Loucy (cell line): ENCODE measurements at regions not wholly inside any gene's neighbourhood (a gene's known extent, or its start where the extent isn't known, plus 50 kb on each side); places are given as distances from the start of the nearest gene placed in this dataset.

Experiments
- H2AFZ ChIP-seq: fragments of 200-600 bp; sonication (generic); 2 replicates; pipeline ENCODE4 v1.6.0; 2016; ENCODE audit warnings: antibody characterized with exemption, mild to moderate bottlenecking, low read length, moderate library complexity
- H3F3A ChIP-seq: fragments of 200-600 bp; 2 replicates; pipeline ENCODE4 v1.6.0; 2016; ENCODE audit warnings: antibody characterized with exemption, low read depth, mild to moderate bottlenecking
- H3K27me3 ChIP-seq: fragments of 200-600 bp; sonication (generic); 2 replicates; pipeline ENCODE4 v1.6.1; 2014; ENCODE audit warnings: low read length, mild to moderate bottlenecking; ENCODE audit not compliant: insufficient read depth, poor library complexity, severe bottlenecking
- H3K36me3 ChIP-seq: fragments of 200-600 bp; sonication (generic); 2 replicates; pipeline ENCODE4 v1.6.1; 2016; ENCODE audit warnings: low read length; ENCODE audit not compliant: insufficient read depth
- H3K4me1 ChIP-seq: fragments of 200-600 bp; sonication (generic); 2 replicates; pipeline ENCODE4 v1.5.1; 2014; ENCODE audit warnings: low read length, mild to moderate bottlenecking; ENCODE audit not compliant: insufficient read depth, poor library complexity, severe bottlenecking
- H3K4me2 ChIP-seq: fragments of 200-600 bp; sonication (generic); 2 replicates; pipeline ENCODE4 v1.6.0; 2014; ENCODE audit warnings: antibody characterized with exemption, low read length, low read depth, mild to moderate bottlenecking; ENCODE audit not compliant: poor library complexity, severe bottlenecking
- H3K4me3 ChIP-seq: fragments of 200-600 bp; sonication (generic); 2 replicates; pipeline ENCODE4 v1.5.1; 2014; ENCODE audit warnings: low read length, mild to moderate bottlenecking, mixed read lengths; ENCODE audit not compliant: poor library complexity, severe bottlenecking
- H3K79me2 ChIP-seq: fragments of 200-600 bp; sonication (generic); 2 replicates; pipeline ENCODE4 v1.6.1; 2014; ENCODE audit warnings: low read length; ENCODE audit not compliant: insufficient read depth
- H3K9ac ChIP-seq: fragments of 200-600 bp; sonication (generic); 2 replicates; pipeline ENCODE4 v1.6.0; 2014; ENCODE audit warnings: mild to moderate bottlenecking, low read depth, low read length, moderate library complexity; ENCODE audit not compliant: poor library complexity, severe bottlenecking
- H3K9me2 ChIP-seq: fragments of 200-600 bp; sonication (generic); replicated peaks from 2 replicates; pipeline ENCODE4 v1.6.1; 2016; ENCODE audit warnings: low read depth, low read length, mixed read lengths
- H3K9me3 ChIP-seq: fragments of 200-600 bp; sonication (generic); 2 replicates; pipeline ENCODE4 v1.6.1; 2014; ENCODE audit warnings: mild to moderate bottlenecking, antibody characterized with exemption, low read length, low read depth; ENCODE audit not compliant: insufficient read depth
- H4K20me1 ChIP-seq: fragments of 200-600 bp; sonication (generic); 2 replicates; pipeline ENCODE4 v1.6.0; 2014; ENCODE audit warnings: antibody characterized with exemption, low read length, mild to moderate bottlenecking; ENCODE audit not compliant: insufficient read depth, poor library complexity, severe bottlenecking
- CTCF ChIP-seq: fragments of 200-600 bp; sonication (generic); conservative IDR thresholded peaks from 2 replicates; pipeline ENCODE4 v1.5.1; 2014; ENCODE audit warnings: mild to moderate bottlenecking, antibody characterized with exemption, low read length
- EZH2phosphoT487 ChIP-seq: fragments of 200-600 bp; IDR thresholded peaks from 2 replicates; pipeline ENCODE4 v1.6.1; 2018; ENCODE audit warnings: antibody characterized with exemption, mild to moderate bottlenecking, moderate library complexity, borderline replicate concordance

- H3K9me2 ChIP-seq: no peaks in the 10 kb centered on the region
- H3K4me2 ChIP-seq: no peak overlapping the region
- H3K79me2 ChIP-seq: no peaks in the 10 kb centered on the region
- H3K27me3 ChIP-seq: no peaks in the 10 kb centered on the region
- H4K20me1 ChIP-seq: no peaks in the 10 kb centered on the region
- no peaks in the 10 kb centered on the region for H3K4me1 ChIP-seq
- no peaks in the 10 kb centered on the region for H3K36me3 ChIP-seq
- H3K4me3 ChIP-seq: no peak overlapping the region
- H3K9ac ChIP-seq: no peak overlapping the region
- H3K9me3 ChIP-seq: no peaks in the 10 kb centered on the region
- H2AFZ ChIP-seq: no peak overlapping the region
- no peak for TF ChIP-seq EZH2phosphoT487
- no peaks in the 10 kb centered on the region for H3F3A ChIP-seq
Observed at GRCh38 chr1:234538062-234538731, 59.2 kb upstream of the TARBP1 start.

GRCh38 chr1:234537236-234537635, 58.3 kb upstream of the TARBP1 start:
- no peak overlapping the region for H3K4me3 ChIP-seq
- TF ChIP-seq CTCF: no peak
- TF ChIP-seq EZH2phosphoT487: no peak
- no peaks in the 10 kb centered on the region for H3F3A ChIP-seq
- H4K20me1 ChIP-seq: no peaks in the 10 kb centered on the region
- H3K27me3 ChIP-seq: no peaks in the 10 kb centered on the region
- H3K9me3 ChIP-seq: no peaks in the 10 kb centered on the region
- H3K9me2 ChIP-seq: no peaks in the 10 kb centered on the region
- H3K79me2 ChIP-seq: no peaks in the 10 kb centered on the region
- no peaks in the 10 kb centered on the region for H3K36me3 ChIP-seq
- no peaks in the 10 kb centered on the region for H3K4me1 ChIP-seq
- no peak overlapping the region for H3K4me2 ChIP-seq
- H3K9ac ChIP-seq: no peak overlapping the region
- H2AFZ ChIP-seq: no peak overlapping the region

GRCh38 chr1:234536741-234537140, 57.8 kb upstream of the TARBP1 start:
- TF ChIP-seq EZH2phosphoT487 (no peak), CTCF (no peak)
- no peak overlapping the region for H3K4me2 ChIP-seq
- H3K9ac ChIP-seq: no peak overlapping the region
- no peaks in the 10 kb centered on the region for H4K20me1 ChIP-seq
- H3K9me3 ChIP-seq: no peaks in the 10 kb centered on the region
- H3K4me3 ChIP-seq: no peak overlapping the region
- no peaks in the 10 kb centered on the region for H3K36me3 ChIP-seq
- H2AFZ ChIP-seq: no peak overlapping the region
- no peaks in the 10 kb centered on the region for H3K4me1 ChIP-seq
- H3F3A ChIP-seq: no peaks in the 10 kb centered on the region
- H3K9me2 ChIP-seq: no peaks in the 10 kb centered on the region
- no peaks in the 10 kb centered on the region for H3K79me2 ChIP-seq
- H3K27me3 ChIP-seq: no peaks in the 10 kb centered on the region
